Neural cell (in vitro differentiated cells): ENCODE measurements at regions not wholly inside any gene's neighbourhood (a gene's known extent, or its start where the extent isn't known, plus 50 kb on each side); places are given as distances from the start of the nearest gene placed in this dataset.

ENCODE experiments used
- H2AFZ ChIP-seq: fragments of 200-600, 300-800 bp; sonication (generic), shearing (Covaris generic); 2 replicates; pipeline ENCODE4 v1.6.0; 2014; ENCODE audit warnings: low read depth, mild to moderate bottlenecking, antibody characterized with exemption, low read length, moderate library complexity
- H3F3A ChIP-seq: fragments of 200-600 bp; shearing (Covaris generic); 2 replicates; pipeline ENCODE4 v1.6.1; 2016; ENCODE audit warnings: mild to moderate bottlenecking, moderate library complexity, mixed read lengths, antibody characterized with exemption, low read length; ENCODE audit not compliant: insufficient read depth, poor library complexity, severe bottlenecking
- H3K27ac ChIP-seq: fragments of 200-600, 300-800 bp; sonication (generic), shearing (Covaris generic); 2 replicates; pipeline ENCODE4 v1.5.1; 2014; ENCODE audit warnings: mild to moderate bottlenecking, low read length, moderate library complexity
- H3K27me3 ChIP-seq: fragments of 300-800, 200-600 bp; sonication (generic), shearing (Covaris generic); 2 replicates; pipeline ENCODE4 v1.6.0; 2014; ENCODE audit warnings: mild to moderate bottlenecking, low read depth, low read length, moderate library complexity; ENCODE audit not compliant: insufficient read depth
- H3K36me3 ChIP-seq: fragments of 300-800, 200-600 bp; sonication (generic), shearing (Covaris generic); 2 replicates; pipeline ENCODE4 v1.5.1; 2014; ENCODE audit warnings: mild to moderate bottlenecking, antibody characterized with exemption, low read length, moderate library complexity; ENCODE audit not compliant: insufficient read depth
- H3K4me2 ChIP-seq: fragments of 300-800, 200-600 bp; sonication (generic), shearing (Covaris generic); 2 replicates; pipeline ENCODE4 v1.6.0; 2014; ENCODE audit warnings: mild to moderate bottlenecking, low read length
- H3K4me3 ChIP-seq: fragments of 300-800, 200-600 bp; sonication (generic), shearing (Covaris generic); 2 replicates; pipeline ENCODE4 v1.5.1; 2014; ENCODE audit warnings: mild to moderate bottlenecking, low read length, moderate library complexity
- H3K79me2 ChIP-seq: fragments of 200-600 bp; shearing (Covaris generic); replicated peaks from 2 replicates; pipeline ENCODE4 v1.6.0; 2014; ENCODE audit warnings: mild to moderate bottlenecking, low read length, moderate library complexity; ENCODE audit not compliant: insufficient read depth
- H3K9ac ChIP-seq: fragments of 300-800, 200-600 bp; sonication (generic), shearing (Covaris generic); 2 replicates; pipeline ENCODE4 v1.6.1; 2016; ENCODE audit warnings: mild to moderate bottlenecking, low read length, mixed read lengths
- H3K9me2 ChIP-seq: fragments of 200-600 bp; shearing (Covaris generic); 2 replicates; pipeline ENCODE4 v1.6.1; 2016; ENCODE audit warnings: mild to moderate bottlenecking, low read length, mixed read lengths; ENCODE audit not compliant: insufficient read depth
- H3K9me3 ChIP-seq: fragments of 200-600, 300-800 bp; sonication (generic), shearing (Covaris generic); 2 replicates; pipeline ENCODE4 v1.6.1; 2016; ENCODE audit warnings: mild to moderate bottlenecking, mixed run types, low read length, moderate library complexity, mixed read lengths
- H4K20me1 ChIP-seq: fragments of 200-600 bp; shearing (Covaris generic); 2 replicates; pipeline ENCODE4 v1.6.1; 2016; ENCODE audit warnings: mild to moderate bottlenecking, mixed run types; ENCODE audit not compliant: insufficient read depth
- CTCF ChIP-seq: fragments of 450-650 bp; IDR thresholded peaks from 2 replicates; pipeline ENCODE4 v1.5.1; 2014; ENCODE audit warnings: antibody characterized with exemption, mild to moderate bottlenecking, moderate library complexity; ENCODE audit not compliant: poor library complexity, severe bottlenecking
- EP300 ChIP-seq: fragments of 450-650 bp; conservative IDR thresholded peaks from 2 replicates; pipeline ENCODE4 v1.6.1; 2014; ENCODE audit warnings: antibody characterized with exemption, mild to moderate bottlenecking, moderate library complexity; ENCODE audit not compliant: poor library complexity, severe bottlenecking
- EZH2 ChIP-seq: fragments of 200-600, 300-800 bp; shearing (Covaris generic), sonication (generic); IDR thresholded peaks from 2 replicates; pipeline ENCODE4 v1.6.1; 2014; ENCODE audit warnings: antibody characterized with exemption, low read length, borderline replicate concordance, mild to moderate bottlenecking; ENCODE audit not compliant: insufficient read depth, poor library complexity, severe bottlenecking
- MXI1 ChIP-seq: fragments of 450-650 bp; conservative IDR thresholded peaks from 2 replicates; pipeline ENCODE4 v1.6.1; 2014; ENCODE audit warnings: antibody characterized with exemption, mild to moderate bottlenecking; ENCODE audit not compliant: poor library complexity, severe bottlenecking
- POLR2AphosphoS5 ChIP-seq: IDR thresholded peaks from 2 replicates; pipeline ENCODE4 v1.6.1; 2012
- RAD21 ChIP-seq: fragments of 450-650 bp; conservative IDR thresholded peaks from 2 replicates; pipeline ENCODE4 v1.6.1; 2014; ENCODE audit warnings: antibody characterized with exemption, mild to moderate bottlenecking, moderate library complexity
- SMC3 ChIP-seq: fragments of 450-650 bp; conservative IDR thresholded peaks from 2 replicates; pipeline ENCODE4 v1.6.1; 2014; ENCODE audit warnings: antibody characterized with exemption, mild to moderate bottlenecking, moderate library complexity; ENCODE audit not compliant: poor library complexity
- TAF1 ChIP-seq: IDR thresholded peaks from 2 replicates; pipeline ENCODE4 v1.6.1; 2012; ENCODE audit warnings: low read depth
- TF ChIP-seq, protein P1 (sequence below): IDR thresholded peaks from 2 replicates; pipeline ENCODE4 v1.6.1; 2012; ENCODE audit warnings: borderline replicate concordance

- H4K20me1 ChIP-seq = no peaks in the 10 kb centered on the region
- H3K9me3 ChIP-seq = no peaks in the 10 kb centered on the region
- no peak overlapping the region for H3K4me2 ChIP-seq
- H3K79me2 ChIP-seq = no peaks in the 10 kb centered on the region
- H3K9ac ChIP-seq = no peak overlapping the region
- no peaks in the 10 kb centered on the region for H3K27me3 ChIP-seq
- no peak overlapping the region for H2AFZ ChIP-seq
- TF ChIP-seq RAD21 (no peak), EP300 (no peak), CTCF (no peak), EZH2 (no peak), POLR2AphosphoS5 (no peak), SMC3 (no peak), TAF1 (no peak), MXI1 (no peak)
- TF ChIP-seq, protein P1, sequence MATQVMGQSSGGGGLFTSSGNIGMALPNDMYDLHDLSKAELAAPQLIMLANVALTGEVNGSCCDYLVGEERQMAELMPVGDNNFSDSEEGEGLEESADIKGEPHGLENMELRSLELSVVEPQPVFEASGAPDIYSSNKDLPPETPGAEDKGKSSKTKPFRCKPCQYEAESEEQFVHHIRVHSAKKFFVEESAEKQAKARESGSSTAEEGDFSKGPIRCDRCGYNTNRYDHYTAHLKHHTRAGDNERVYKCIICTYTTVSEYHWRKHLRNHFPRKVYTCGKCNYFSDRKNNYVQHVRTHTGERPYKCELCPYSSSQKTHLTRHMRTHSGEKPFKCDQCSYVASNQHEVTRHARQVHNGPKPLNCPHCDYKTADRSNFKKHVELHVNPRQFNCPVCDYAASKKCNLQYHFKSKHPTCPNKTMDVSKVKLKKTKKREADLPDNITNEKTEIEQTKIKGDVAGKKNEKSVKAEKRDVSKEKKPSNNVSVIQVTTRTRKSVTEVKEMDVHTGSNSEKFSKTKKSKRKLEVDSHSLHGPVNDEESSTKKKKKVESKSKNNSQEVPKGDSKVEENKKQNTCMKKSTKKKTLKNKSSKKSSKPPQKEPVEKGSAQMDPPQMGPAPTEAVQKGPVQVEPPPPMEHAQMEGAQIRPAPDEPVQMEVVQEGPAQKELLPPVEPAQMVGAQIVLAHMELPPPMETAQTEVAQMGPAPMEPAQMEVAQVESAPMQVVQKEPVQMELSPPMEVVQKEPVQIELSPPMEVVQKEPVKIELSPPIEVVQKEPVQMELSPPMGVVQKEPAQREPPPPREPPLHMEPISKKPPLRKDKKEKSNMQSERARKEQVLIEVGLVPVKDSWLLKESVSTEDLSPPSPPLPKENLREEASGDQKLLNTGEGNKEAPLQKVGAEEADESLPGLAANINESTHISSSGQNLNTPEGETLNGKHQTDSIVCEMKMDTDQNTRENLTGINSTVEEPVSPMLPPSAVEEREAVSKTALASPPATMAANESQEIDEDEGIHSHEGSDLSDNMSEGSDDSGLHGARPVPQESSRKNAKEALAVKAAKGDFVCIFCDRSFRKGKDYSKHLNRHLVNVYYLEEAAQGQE = no peak
- H3K9me2 ChIP-seq = no peaks in the 10 kb centered on the region
- H3K27ac ChIP-seq = no peak overlapping the region
- H3K36me3 ChIP-seq = no peaks in the 10 kb centered on the region
- H3K4me3 ChIP-seq = no peak overlapping the region
- no peaks in the 10 kb centered on the region for H3F3A ChIP-seq
Observed at GRCh38 chr2:181224866-181225265, 232.3 kb upstream of the ITGA4 start.

GRCh38 chr2:181228661-181229060, 228.5 kb upstream of the ITGA4 start:
- Histone ChIP-seq H3K9me3 (no peaks in the 10 kb centered on the region), H3K79me2 (no peaks in the 10 kb centered on the region), H3F3A (no peaks in the 10 kb centered on the region), H4K20me1 (no peaks in the 10 kb centered on the region), H3K9ac (no peak overlapping the region), H3K4me2 (no peak overlapping the region), H2AFZ (no peak overlapping the region), H3K27me3 (no peaks in the 10 kb centered on the region), H3K4me3 (no peak overlapping the region), H3K36me3 (no peaks in the 10 kb centered on the region), H3K27ac (no peak overlapping the region), H3K9me2 (no peaks in the 10 kb centered on the region)
- TF ChIP-seq POLR2AphosphoS5 (no peak), CTCF (no peak), MXI1 (no peak), EP300 (no peak), SMC3 (no peak), EZH2 (no peak), TAF1 (no peak), RAD21 (no peak)
- TF ChIP-seq, protein P1 = no peak
